GM19035 (cell line): ENCODE measurements at regions not wholly inside any gene's neighbourhood (a gene's known extent, or its start where the extent isn't known, plus 50 kb on each side); places are given as distances from the start of the nearest gene placed in this dataset.

Experiments used
- ATAC-seq: cut with Tn5 transposase; IDR thresholded peaks from one replicate; pipeline ENCODE4 v1.9.1; 2021; ENCODE audit not compliant: unreplicated experiment

DNA sequence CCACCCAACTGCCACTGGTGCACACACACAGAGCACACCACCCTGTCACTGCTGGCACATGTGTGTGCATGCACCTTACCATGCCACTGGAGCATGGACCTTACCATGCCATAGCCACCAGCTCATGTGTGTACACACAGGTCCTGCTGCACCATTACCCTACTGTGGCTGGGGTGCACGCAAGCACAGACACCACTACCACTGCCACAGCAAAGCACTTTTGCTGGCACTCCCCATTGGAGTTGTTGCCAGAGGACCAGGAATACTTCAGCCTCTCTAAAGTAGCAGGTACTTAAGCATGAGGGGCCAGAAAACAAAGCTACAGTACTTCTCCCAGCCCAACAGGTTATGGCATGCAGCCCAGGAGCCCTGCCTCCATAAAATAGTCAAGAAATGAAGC lies 404.8 kb downstream of the MBD2 start:
- no peak for ATAC-seq

- no peak for ATAC-seq
These were observed 405.3 kb downstream of the MBD2 start for GRCh38 chr18:53819174-53819573.

DNA sequence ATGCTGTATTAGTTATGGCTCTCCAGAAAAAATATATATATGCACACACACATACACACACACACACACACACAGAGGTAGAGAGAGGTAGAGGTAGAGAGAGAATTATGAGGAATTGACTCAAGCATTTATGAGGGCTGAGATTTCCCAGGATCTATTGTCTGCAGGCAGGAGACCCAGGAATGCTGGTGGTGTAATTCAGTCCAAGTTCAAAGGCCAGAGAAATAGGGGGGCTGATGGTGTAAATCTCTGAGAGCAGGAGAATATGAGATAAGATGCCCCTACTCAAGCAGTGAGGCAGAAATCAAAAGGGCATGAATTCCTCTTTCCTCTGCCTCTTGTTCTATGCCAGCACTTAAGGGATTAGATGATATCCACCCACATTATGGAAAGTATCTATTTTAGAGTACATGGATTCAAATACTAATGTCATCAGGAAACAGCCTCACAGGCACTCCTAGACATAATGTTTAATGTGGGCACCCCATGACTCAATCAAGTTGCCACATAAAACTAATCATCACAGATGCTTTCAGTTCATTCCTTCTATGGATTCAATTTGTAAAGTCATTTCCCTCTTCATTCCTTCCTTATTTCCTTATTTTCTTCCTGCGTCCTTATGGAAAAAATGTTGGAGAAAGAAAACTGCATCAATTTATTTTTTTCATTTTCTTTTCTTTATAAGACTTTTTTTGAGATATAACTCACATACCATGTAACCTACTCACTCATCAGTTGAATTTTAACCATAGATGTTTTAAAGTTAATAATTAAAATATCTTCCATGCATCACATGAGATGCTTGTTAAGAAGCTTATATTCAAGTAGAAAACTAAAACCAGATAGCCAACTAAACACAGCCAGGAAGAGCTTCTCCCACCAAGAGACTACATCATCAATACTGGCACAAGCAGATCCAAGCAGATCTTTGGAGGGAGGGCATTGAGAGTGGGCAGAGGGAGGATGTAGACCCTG lies 406.2 kb downstream of the MBD2 start:
- no peak for ATAC-seq

- ATAC-seq: no peak
These were observed 424.3 kb downstream of the MBD2 start for GRCh38 chr18:53800171-53800570.

DNA sequence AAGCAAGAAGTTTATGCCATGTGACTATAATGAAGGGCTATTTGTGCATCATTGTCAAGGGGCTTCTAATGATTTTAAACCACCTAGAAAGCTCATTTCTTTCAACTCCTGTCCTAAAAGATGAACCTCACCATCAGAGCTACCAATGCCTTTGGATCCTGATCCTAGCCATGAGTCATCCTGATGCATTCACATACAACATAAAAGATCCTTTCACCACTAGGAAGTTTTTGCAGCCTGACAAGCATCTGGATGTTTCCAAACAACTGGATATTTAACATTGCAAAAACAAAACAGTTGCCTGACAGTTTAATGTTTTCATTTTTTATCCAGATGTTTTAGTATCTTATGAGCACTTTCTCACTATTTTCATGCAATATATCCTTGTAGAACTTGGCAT lies 425.3 kb downstream of the MBD2 start:
- ATAC-seq: no peak

GRCh38 chr18:53798516-53798915 lies 426.0 kb downstream of the MBD2 start:
- no peak for ATAC-seq

- no peak for ATAC-seq
These were observed 426.4 kb downstream of the MBD2 start for GRCh38 chr18:53797998-53798495.

- peak; percentile 94 for ATAC-seq
These were observed 428.3 kb downstream of the MBD2 start for GRCh38 chr18:53796040-53796729.

DNA sequence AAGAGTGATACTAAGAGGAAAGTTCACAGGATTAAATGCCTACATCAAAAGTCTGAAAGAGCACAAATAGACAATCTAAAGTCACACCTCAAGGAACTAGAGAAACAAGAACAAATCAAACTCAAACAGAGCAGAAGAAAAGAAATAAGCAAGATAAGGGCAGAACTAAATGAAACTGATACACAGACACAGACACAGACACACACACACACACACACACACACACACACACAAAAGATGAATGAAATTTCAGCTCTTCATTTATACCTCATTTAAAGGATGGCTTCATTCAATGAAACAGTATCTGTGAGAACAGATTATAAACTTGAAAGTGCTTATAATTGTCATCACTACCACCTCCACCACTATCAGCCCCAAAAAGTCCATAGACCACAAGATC lies 428.9 kb downstream of the MBD2 start:
- ATAC-seq: peak; percentile 4

DNA sequence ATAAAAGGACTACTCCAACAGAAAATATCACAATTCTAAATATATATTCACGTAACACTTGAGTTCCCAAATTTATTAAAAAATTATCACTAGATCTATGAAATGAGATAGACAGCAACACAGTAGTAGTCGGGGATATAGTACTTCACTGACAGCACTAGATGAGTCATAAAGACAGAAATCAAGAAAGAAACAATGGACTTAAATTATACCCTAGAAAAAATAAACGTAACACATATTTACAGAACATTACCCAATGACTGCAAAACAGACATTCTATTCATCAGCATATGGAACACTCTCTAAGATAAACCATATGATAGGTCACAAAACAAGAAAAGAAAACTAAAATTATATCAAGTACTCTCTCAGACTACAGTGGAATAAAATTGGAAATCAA lies 429.4 kb downstream of the MBD2 start:
- no peak for ATAC-seq

GRCh38 chr18:53792762-53793161 lies 431.7 kb downstream of the MBD2 start:
- no peak for ATAC-seq

GRCh38 chr18:53790786-53791185 lies 433.7 kb downstream of the MBD2 start:
- no peak for ATAC-seq

GRCh38 chr18:53789376-53790247 lies 434.9 kb downstream of the MBD2 start:
- ATAC-seq: no peak

GRCh38 chr18:53785811-53786210 lies 438.7 kb downstream of the MBD2 start:
- ATAC-seq: no peak

DNA sequence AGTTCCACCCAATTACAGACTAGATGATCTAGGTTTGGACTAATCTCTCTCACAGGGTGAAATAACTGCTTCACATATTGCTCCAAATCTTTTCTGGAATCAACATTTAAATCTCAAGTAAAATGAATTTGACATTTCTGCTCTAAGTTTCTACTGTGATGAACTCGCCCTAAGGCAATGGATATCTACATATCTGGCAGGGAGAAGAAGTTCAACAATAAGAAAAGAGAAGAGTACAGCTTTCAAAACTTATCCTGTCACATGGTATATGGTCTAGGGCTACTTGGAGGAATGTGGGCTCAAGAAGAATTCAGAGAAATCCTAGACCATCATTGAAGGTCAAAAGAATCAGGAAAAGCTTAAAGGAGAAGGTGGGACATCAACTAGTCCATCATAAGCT lies 440.2 kb downstream of the MBD2 start:
- no peak for ATAC-seq

DNA sequence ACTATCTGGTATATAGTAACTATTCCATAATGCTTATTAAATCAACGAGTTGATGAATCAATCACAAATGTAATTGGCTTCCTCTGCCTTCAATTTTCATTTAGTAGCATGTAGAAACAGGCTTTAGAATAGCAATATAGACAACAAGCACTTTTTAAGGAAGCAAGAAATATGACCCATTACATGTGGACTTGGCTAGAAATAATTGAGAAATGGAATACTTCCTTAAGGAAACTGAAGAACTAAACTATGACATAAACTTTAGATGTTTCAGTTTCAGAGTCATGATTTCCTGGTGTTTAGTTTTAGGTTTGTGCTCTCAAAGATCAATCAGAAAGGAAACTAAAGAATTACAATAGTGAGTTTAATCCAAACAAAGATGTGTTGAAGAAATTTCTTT lies 443.8 kb downstream of the MBD2 start:
- ATAC-seq: no peak

- no peak for ATAC-seq
These were observed 452.2 kb downstream of the MBD2 start for GRCh38 chr18:53772293-53772692.

DNA sequence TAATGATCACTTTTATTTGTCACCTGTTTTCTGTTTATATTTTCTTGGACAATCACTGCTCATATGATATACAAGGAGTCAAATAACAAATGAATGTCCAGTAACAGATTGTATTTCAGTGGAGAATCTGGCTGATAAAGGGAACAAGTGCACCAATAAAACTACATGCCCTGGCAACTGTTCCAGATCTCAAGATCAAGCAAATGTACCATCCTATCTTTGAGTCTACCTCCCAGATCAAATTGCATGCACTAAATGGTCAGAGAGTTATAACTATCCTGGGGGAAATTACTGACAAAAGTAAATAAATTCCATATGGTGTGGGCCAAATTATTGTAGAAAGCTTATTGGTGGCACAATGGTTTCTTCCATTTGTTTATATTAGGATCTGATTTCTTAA lies 452.8 kb downstream of the MBD2 start:
- no peak for ATAC-seq

- no peak for ATAC-seq
These were observed 459.3 kb downstream of the MBD2 start for GRCh38 chr18:53765211-53765610.

DNA sequence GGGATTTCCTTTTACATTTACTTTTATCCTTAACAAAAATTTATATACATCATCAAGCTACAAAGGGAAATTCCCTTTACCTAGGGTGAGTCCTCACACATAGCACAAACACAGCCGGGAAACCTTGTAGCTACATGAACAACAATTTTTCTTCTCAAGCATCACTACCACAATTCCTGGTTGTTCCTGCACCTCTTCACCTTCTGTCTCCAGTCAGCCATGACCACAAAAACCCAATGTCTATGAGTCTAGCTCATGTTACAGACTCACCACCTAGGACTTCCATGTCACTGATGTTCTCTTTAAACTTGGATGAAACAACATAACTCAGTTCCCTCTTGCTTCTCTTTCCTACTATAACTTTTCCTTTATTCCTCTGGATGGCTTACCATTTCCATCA lies 460.4 kb downstream of the MBD2 start:
- no peak for ATAC-seq

DNA sequence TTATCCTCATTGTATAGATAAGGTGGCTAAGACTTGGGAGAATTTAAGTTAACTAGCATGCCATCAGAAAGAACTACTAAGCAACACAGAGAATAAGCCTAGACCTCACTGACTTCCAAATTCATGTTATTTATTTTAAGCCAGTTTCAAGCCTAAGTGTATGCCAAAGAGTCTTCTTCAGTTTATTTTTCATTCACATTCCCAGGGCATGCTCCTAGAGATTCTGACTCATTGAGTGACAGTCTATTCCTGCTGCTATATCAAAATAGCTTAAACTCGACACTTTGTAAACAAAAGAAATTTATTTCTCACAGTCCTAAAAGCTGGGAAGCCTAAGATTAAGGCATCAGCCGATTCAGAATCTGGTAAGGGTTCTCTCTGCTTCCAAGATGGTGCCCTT lies 467.1 kb downstream of the MBD2 start:
- no peak for ATAC-seq
